Posterior cingulate gyrus (tissue), 11 donors: ENCODE measurements at regions not wholly inside any gene's neighbourhood (a gene's known extent, or its start where the extent isn't known, plus 50 kb on each side); places are given as distances from the start of the nearest gene placed in this dataset.
"Not testable (repeated sequence)": the region's sequence is repeated elsewhere in the genome, so short reads cannot be mapped to it uniquely, and the experiment has no call there.

Source experiments
- DNase-seq, 10 donors: peaks; one replicate each; pipeline versions ENCODE4 v3.0.0 to v3.0.0-alpha.2; 2020 to 2021; ENCODE audit warnings: mixed read lengths in 3 of 10
- intact Hi-C: fragments of 100-400 bp; cut with DNase I; formaldehyde crosslinking; loops from one replicate; pipeline ENCODE4 v1.15.1; 2023

DNA sequence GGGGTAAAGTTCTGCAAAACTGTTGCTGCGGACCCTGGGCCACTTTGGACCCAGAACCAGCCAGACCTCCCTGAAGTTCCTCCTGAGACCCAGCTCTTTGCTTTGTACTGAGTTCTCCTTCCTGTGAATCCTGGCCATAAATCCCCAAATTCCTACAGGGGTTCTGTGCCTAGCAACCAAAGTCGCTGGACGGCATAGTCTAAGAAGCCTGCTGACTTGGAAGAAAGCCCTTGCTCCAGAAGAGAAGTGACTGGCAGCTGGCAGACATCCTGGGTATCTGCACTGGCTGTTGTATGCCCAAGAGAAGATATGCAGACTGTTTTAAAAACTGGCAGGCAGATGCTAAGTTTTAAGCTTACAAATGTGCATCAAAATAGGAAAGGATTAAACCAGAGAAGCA lies 99.9 kb upstream of the SLC24A4 start:
- peak in 3 of 10 donors; percentile 14 to 74 (median 15) for DNase-seq
- intact Hi-C loops: no loop called here

GRCh38 chr14:92224358-92224954 lies 98.5 kb upstream of the SLC24A4 start:
- intact Hi-C loops: no loop called here
- no peak for DNase-seq

GRCh38 chr14:92225731-92226130 lies 97.2 kb upstream of the SLC24A4 start:
- intact Hi-C loops: no loop called here

DNA sequence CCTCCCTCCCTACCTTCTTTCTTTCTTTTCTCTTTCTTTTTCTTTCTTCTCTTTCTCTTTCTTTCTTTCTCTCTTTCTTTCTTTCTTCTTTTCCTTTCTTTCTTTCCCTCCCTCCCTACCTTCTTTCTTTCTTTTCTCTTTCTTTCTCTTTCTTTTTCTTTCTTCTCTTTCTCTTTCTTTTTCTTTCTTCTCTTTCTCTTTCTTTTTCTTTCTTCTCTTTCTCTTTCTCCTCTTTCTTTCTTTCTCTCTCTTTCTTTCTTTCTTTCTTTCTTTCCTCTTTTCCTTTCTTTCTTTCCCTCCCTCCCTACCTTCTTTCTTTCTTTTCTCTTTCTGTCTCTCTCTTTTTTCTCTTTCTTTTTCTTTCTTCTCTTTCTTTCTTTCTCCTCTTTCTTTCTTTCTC lies 96.8 kb upstream of the SLC24A4 start:
- DNase-seq, intact Hi-C loops: not testable (repeated sequence)

More at GRCh38 chr14:92225731-92226130, 97.2 kb upstream of the SLC24A4 start:
- no peak for DNase-seq

GRCh38 chr14:92236243-92236900 lies 86.6 kb upstream of the SLC24A4 start:
- intact Hi-C loops: no loop called here

DNA sequence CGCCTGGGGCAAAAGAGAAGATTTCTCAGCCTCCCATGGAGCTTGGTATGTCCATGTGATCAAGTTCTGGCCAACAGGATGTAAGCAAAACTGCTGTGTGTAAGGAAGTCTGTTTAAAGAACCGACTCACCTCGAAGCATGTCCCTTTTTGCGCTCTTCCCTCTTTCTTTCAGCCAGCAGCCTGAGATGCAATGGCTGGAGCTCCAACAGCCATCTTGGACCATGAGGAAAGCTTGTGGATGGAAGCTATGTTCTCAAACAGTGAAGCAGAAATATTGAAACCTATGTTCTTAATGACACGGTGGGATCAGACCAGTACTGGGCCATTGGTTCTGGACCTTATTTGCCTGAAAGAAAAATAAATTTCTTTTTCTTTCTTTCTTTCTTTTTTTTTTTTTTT lies 82.3 kb upstream of the SLC24A4 start:
- intact Hi-C loops: no loop called here
- no peak for DNase-seq

More at GRCh38 chr14:92236243-92236900, 86.6 kb upstream of the SLC24A4 start:
- DNase-seq: no peak

DNA sequence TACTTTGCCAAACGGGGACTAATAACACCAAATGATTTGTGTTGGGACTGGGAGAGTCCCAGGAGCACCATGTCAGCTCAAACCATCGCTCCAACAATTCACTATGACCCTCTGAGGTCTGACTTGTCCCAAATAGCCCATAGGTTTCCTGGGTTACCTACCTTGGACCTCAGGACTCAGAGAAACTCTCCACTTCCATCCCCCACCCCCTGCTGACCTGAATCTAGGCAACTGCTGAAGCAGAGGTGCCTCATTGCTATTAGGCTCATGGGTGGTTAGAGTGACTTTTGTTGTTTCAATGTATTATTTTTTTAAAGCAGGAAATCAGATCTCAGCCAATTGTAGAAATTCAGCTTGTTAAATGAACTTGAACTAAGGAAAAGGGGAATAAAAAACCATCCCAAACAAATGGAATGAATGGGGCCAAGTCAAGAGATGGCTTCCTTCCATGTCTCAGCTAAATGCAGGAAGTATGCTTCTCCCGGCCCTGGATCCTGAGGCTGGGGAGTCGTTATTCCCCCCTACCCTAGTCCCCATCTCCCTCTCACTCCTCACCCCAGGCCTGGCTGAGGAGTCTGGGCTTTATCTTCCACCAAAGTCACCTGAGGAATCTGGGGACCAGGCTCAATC lies 80.9 kb upstream of the SLC24A4 start:
- intact Hi-C loops: no loop called here
- no peak for DNase-seq

DNA sequence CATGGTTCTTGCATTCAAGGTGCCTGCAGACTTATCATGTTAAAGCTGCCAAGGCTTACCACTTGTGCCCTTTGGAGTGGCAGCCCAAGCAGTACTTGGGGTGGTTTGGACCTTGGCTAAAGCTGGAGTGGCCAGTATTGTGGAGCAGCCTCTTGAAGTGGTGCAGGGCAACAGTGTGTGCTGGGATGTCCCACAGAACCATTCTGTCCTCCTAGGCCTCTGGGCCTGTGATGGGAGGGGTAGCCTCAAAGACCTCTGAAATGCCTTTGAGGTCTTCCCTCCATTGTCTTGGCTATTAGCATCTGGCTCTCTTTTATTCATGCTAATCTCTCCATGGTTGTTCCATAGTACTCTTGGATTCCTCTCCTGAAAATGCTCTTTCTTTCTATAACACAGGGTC lies 78.2 kb upstream of the SLC24A4 start:
- DNase-seq: no peak
- intact Hi-C loops: no loop called here

GRCh38 chr14:92247341-92247740 lies 75.6 kb upstream of the SLC24A4 start:
- DNase-seq: no peak
- intact Hi-C loops: no loop called here

GRCh38 chr14:92247947-92248346 lies 75.0 kb upstream of the SLC24A4 start:
- no peak for DNase-seq
- intact Hi-C loops: no loop called here

DNA sequence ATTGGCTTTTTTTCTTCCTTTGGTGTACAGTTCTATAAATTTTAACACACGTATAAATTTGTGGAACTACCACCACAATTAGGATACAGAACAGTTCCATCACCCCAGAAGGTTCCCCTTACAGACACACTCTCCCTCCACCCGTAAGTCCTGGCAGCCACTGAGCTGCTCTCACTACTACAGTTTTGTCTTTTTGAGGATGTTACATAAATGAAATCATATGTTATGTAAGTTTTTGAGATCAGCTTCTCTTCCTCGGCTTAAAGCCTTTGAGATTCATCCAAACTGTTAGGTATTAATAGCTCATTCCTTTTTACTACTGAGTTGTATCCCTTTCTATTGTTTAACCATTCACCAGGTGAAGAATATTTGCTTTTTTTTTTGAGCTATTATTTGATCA lies 74.3 kb upstream of the SLC24A4 start:
- intact Hi-C loops: no loop called here

DNA sequence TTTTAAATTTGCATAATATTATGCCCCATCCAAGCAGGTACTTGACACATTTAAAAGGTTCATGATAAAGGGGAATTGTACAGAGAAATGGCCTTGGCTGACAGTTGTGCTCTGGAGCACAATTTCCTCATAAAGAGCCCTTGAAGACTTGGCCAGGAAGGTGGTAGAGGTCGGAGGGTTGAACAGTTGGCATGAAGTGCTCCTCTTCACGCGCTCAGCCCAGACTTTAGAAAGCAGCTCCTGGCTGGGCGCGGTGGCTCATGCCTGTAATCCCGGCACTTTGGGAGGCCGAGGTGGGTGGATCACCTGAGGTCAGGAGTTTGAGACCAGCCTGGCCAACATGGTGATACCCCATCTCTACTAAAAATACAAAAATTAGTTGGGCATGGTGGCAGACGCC lies 72.6 kb upstream of the SLC24A4 start:
- intact Hi-C loops, DNase-seq: not testable (repeated sequence)

More for the DNA sequence above, 74.3 kb upstream of the SLC24A4 start:
- no peak for DNase-seq

DNA sequence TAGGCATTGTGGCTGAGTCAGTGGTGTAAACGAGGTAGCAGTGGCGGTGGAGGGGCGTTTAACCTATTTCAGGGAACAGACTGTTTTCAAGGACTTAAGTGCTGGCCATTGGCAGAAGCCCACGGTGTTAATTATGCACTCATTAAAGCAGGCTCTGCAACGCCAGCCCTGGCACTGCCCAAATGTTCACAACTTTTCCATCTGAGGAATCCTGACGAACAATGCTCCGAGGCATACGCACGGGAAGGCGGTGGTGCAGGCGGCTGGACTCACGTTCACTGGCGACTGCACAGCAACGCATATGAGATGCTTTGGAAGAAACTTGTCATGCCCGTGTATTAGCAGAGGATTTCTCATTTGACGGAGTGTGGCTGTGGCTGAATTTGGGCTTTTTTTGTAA lies 70.6 kb upstream of the SLC24A4 start:
- peak in 9 of 10 donors; percentile 34 to 89 (median 62) for DNase-seq
- intact Hi-C loops: no loop called here

DNA sequence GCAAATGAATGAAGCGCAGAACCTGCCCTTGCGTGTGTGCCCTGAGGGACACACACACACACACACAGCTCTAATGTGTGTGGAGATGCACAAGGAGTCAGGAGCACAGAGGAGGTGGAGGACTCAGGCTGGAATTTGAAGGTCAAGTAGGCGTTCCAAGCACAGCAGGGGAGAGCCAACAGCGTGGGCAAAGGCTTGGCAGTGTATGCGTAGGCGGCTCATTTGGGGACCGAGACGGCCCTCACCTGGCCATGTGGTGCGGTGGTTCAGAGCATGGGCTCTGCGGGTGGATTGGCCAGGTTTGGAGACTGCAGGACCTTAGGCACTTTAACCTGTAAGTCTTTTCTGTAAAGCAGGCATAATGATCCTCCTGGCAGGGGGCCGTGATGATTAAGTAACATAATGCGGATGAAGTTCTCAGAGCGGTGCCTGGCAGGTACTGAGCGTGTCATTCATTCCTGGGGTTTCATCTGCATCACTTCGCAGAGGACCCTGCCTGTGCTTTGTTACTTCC lies 69.5 kb upstream of the SLC24A4 start:
- intact Hi-C loops: no loop called here
- peak in 1 of 10 donors; percentile 23 for DNase-seq

DNA sequence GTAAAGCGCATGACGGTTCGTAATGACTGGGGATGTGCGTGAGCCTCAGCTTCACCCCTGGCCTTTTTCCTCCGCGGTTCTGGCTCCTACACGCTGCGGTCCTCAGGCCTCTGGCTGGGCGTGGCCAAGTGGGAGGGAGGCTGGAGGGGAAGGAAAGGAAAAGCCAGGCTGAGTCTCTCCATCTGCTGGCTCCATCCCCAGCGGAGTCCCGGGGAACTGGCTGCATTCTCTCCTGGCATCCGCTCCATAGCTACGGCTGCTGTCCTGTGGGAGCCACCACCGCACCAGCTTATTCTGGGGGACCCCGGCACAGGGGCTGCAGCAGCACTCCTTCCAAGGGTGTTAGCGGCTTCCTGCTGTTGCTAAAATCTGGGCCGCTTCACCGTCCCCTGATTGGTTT lies 68.2 kb upstream of the SLC24A4 start:
- intact Hi-C loops: no loop called here
- peak in 9 of 10 donors; percentile 39 to 93 (median 66) for DNase-seq

GRCh38 chr14:92258934-92259333 lies 64.0 kb upstream of the SLC24A4 start:
- intact Hi-C loops: no loop called here
- DNase-seq: no peak

DNA sequence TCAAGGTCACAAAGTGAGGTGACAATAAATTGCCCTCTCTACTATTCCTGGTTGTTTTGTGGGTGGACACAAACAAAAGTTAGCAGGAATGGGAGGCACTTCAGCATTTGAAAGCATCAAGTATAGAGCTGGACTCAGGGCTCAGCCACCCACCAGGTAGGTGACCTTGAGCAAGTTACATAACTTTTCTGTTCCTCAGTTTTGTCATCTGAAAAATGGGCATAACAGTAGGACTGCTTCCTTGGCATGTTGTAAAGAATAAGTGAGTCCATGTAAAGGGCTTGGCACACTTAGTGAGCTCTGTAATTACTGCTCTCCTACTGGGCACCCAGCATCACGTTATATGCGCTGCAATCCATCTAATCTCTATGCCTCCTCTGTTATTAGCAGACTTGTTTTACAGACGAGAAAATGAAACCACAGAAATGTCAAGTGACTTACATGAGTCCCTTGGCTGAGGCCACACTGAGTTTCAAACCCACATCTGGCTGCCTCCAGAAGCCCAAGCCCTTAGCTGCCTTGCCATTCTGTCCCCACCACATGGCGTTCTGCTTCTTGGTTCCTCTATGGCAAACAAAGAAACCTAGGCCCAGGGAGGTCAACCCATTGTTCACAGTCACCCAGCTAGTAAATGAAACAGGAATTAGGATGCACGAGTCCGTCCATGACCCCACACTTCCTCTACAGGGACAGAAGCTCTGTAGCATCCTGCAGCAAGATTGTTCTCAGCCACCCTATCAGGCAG lies 63.2 kb upstream of the SLC24A4 start:
- DNase-seq: no peak
- intact Hi-C loops: no loop called here

DNA sequence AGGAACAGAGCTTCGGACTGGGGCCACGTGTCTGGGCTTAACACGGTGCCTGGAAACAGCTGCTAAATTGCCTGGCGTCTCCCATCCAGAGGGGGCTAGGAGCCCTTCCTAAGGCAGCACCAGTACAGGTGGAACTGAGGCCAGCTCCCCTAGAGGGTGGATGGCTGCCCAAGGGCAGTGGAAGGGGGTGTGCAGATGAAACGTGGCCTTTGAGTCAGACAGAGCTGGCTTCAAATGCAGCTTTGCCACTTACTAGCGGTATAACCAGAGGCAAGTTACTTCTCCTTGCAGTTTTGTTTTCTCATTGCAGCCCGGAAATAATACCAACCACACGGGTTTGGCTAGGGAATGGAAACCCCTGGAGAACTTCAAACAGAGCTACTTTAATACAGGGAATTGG lies 59.3 kb upstream of the SLC24A4 start:
- intact Hi-C loops: no loop called here
- no peak for DNase-seq

DNA sequence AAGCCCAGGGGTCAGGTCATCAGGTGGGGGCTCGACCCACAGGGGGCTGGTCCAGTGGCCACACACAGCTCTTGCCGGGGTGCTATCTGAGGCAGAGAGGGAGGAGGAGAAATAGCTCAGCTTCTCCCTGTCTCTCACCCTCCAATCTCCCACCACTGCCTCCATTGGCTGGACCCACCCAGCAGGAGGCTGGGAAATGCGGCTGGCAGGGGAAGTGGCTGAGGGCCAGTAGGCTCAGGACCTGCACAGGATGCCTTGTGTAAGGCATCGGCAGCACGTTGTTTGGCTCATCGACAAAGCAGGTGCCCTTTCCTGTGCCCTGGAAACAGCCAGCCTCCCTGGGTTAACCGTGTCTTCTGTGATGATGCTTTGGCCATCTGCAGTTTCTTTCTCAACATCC lies 58.8 kb upstream of the SLC24A4 start:
- intact Hi-C loops: no loop called here
- no peak for DNase-seq

GRCh38 chr14:92266216-92266615 lies 56.7 kb upstream of the SLC24A4 start:
- no peak for DNase-seq
- intact Hi-C loops: no loop called here
